GM21360 (cell line): ENCODE measurements at regions not wholly inside any gene's neighbourhood (a gene's known extent, or its start where the extent isn't known, plus 50 kb on each side); places are given as distances from the start of the nearest gene placed in this dataset.
"Not testable (repeated sequence)": the region's sequence is repeated elsewhere in the genome, so short reads cannot be mapped to it uniquely, and the experiment has no call there.

Experiments used
- ATAC-seq: cut with Tn5 transposase; IDR thresholded peaks from one replicate; pipeline ENCODE4 v1.9.1; 2021; ENCODE audit warnings: mild to moderate bottlenecking, moderate library complexity; ENCODE audit not compliant: unreplicated experiment

DNA sequence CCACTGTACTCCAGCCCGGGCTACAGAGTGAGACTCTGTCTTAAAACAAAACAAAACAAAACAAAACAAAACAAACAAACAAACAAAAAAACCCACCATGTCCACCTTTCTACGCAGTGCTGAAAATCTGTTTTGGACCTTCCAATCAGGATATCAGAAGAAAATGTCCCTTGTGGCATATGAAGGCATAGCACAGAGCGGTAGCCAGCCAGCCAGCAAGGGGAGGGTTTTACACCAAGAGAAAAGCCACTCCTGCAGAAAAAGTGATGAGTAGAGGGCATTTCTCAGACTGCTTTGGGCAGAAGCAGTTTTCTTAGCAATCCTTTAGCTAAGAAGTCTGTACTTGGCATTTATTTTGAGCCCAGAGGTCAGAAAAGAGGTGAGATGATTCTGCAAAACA, 612.2 kb downstream of the TYW1 start:
- ATAC-seq: no peak

DNA sequence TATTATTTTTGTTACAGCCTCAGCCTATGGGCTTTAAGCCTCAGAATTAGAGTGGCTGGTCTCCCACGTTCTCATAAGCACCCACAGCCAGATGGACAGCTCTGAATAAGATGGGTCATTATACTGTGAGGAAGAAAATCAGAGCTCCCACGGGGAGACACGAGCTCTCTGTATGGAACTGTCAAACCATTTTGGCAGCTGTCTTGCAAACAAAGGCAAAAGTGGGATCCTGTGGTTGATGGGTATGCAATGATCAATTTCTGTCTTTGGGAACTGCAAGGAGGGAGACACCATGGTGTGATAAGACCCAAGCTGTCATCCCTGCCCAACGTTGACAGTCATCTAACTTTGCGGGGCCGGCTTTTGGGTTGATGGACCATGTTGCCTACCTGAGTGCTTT, 614.3 kb downstream of the TYW1 start:
- no peak for ATAC-seq

DNA sequence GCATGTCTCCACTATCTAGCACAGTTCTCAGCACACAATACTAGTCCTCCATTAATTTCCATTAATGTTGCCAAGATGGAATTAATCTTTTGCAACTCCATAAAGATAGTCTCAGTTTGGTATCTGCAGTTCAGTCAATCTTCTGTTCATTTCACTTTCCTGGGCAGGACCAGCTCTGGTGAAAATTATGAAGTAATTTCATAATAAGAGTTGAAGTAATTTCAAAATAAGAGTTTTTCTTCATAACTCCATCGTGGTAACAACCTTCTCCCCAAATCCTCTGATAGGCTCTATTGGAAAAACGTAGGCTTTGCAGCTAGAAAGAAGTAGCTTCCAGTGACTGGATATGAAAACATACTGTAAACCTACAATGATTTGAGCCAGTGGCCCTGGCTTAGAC, 618.2 kb downstream of the TYW1 start:
- no peak for ATAC-seq

DNA sequence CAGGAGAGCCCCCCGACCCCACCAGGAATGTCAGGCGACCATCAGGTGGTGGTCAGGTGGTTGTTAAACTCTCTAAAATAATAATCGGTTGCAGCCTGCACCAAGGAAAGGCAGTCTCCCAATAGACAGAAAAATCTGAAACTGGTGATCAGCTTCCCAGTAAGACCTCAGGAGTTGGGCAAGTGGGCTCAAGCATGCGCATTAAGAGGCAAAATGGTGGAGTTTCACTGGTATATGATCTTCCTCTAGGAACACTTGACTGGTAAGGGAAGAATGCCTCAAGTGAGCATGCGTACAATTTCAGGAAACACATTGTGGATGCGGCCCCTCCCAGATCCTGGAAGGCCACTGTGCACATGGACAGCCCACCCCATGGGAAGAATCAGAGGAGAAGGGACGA, 619.9 kb downstream of the TYW1 start:
- ATAC-seq: no peak

DNA sequence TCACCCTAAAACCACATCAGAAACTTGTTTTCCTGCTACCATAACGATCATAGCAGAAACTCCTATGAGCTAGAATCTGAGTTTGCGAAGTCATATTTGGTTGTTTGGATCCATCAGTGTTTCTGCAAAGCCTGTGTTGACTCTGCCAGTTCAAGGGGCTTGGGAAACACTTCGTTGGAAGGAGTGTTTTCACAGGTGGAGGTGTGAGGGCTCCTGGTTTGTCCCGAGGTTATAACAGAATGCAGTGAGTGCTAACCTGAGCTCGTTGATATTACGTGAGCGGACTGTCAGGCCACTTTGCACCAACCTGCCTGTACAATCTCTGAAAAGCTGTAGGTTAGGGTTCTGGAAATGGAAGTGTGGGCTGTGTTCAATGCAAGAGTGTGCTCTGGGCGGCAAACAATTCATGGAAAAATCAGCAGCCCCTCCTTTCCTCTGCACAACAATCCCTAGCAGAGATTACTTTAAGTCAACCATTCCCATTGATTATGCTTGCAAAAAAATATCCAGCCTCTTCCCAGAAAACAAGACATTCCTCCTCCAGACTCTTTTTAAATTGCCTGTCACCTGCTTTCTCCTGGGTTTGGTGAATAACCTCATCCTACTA, 622.0 kb downstream of the TYW1 start:
- ATAC-seq: no peak

DNA sequence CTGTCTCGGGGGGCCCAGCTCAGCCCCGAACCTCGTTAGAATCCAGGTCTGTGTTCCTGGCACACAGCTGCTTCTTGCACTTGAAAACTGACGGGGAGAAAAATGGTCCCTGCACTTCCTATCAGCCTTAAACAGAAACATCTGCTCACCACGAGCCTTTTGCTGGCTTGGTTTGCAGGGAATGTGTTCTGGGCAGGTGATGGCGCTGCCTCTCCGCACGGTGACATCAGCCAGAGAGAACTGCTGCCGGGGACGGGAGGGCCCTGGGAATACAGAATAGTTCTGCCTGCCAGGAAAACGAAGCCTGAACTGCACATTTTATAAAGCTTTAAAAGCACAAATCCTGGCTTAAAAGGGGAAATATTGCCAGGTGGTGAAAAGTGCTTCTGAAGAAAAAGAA, 622.5 kb downstream of the TYW1 start:
- no peak for ATAC-seq

DNA sequence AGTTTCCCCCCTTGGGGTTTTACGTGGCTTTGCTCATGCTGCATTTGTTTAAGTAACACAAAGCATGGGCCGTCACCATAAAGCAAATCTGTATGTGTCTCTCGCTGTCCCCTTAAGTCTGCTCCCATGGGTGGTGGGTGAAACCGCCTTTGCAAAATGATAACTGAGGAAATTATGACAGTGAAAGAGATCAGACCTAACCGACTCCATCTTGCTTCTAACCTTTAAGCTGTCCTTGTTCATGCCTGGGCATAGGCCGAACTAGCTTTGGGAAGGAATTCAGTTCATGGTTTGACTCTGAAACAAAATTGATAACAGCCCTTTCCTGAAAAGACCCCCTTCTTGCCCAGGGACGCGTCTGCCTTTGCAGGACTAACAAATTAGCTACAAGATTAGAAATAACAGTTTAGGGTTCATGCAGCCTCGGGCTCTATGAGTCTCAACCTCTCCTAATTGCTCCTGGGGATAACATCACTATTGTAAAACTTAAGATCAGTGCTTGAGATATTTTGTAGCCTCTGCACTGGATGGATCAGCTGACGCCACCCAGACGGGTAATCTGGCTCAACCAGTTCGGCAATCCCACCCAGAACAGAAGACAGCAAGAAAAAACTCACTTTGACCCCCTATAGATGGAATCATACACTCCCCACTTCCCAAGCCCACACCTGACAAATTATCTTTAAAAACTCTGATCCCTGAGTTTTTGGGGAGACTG, 623.7 kb downstream of the TYW1 start:
- ATAC-seq: no peak

DNA sequence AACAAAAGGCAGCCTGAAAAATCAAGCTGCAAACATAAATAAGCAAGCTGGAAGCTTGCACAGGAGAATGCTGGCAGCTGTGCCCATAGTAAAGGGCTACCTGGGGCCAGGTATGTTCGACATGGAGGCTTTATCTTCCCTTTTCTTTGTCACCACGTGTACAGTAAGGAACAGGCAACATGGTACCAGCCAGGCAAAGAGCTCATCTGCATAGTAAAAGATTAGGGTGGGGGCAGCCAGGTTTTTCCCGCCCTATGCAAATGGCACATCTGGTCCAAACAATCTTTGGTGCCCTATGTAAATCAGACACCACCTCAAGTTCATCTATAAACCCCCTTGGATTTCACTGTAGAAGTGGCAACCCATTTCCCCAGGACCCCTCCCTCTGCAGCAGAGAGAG, 625.1 kb downstream of the TYW1 start:
- no peak for ATAC-seq

DNA sequence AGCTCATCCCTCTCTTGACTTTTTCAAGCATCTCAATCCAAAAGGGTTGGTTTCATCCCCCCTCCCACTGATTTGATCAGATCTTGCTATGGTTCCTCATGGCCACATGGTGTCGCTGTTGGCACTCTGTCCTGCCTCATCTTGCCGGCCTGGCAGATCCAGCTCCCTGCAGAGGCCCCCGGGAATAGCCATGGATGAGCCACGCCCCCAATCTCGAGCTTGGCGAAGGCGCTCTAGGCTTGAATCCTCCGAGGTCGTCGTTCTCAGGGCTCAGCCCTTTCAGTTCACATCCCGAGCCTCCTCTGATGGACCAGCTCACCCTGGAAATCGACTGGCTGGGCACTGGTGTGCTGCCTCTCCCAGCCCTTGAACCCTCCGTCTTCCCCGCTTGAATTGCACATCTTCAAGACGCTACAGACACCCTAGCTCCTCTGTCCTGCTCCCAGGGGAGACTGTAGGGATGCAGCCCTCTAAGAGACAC, 628.7 kb downstream of the TYW1 start:
- ATAC-seq: no peak

DNA sequence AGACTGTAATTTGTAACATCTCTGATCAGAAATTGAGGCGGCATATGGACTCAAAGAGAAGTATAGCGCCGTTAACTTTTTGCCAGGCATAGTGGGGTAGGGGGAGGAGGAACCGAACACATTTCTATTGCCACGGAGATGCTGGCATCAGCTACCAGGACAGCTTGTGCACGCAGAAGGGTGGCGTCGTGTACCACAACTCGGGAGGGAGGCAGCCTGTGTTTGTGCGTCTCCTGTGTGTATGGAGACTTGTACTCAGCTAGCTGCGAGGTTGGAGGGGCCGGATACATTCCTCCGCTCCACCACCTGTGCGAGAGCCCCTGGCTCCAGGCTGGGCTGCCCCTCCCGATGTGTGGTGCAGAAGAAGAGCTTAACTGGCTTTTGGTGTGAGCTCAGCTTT, 634.8 kb downstream of the TYW1 start:
- ATAC-seq: no peak

DNA sequence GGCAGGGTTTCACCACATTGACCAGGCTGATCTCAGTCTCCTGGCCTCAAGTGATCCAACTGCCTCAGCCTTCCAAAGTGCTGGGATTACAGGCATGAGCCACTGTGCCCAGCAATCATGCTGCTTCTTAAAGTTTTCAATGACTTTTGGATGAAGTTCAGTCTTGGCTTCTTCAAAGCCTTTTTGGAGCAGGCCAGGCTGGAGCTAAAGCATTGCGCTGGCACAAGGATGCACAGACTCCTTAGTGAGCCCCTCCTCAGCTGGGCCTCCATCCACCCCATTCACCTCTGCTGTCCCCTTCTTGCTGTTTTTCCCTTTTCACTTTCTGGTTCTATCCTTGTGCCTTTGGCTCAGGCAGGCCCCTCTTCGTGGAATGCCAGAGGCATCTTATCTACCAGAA, 638.6 kb downstream of the TYW1 start:
- no peak for ATAC-seq

DNA sequence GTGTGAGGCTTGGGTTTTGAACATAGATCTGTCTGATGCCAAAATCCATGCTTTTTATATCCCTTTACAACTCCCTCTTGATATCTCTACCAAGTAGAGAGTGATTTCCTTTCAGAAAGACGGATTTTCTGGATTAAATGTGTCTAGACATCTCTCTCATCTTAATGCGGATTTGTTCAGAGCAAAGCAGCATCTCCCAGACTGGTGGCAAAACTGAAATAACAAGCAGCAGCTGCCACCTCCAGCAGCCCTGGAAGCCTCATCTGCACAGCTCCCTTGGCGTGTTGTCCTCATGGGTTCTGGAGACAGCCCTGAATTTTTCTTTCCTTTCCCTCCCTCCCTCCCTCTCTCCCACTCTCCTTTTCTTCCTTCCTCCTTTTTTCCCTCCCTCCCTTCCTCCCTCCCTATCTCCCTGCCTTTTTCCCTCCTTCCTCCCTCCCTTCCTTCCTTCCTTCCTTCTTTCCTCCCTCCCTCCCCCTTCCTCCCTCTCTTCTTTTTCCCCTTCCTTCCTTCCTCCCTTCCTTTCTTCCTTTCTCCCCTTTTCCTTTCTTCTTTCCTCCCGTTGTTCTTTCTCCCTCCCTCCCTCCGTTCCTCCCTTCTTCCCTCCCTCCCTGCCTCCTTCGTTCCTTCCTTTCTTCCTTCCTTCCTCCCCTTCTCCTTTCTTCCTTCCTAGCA, 639.9 kb downstream of the TYW1 start:
- ATAC-seq: no peak

DNA sequence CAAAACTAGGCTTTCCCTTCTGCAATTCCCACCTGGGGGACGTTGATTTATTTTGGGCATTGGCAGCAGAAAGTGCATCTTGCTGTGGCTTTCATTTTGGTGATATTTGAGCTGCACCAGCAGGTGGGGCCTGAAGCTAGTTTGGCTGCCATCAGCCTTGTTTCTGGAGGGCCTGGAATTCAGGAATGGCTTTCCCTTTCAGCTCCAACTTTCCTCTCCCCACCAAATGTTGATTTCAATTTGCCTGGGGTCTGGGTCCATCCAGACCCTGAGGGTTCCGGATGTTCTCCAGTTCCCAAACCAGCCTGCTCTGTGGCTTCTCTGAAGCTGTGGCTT, 640.4 kb downstream of the TYW1 start:
- no peak for ATAC-seq

DNA sequence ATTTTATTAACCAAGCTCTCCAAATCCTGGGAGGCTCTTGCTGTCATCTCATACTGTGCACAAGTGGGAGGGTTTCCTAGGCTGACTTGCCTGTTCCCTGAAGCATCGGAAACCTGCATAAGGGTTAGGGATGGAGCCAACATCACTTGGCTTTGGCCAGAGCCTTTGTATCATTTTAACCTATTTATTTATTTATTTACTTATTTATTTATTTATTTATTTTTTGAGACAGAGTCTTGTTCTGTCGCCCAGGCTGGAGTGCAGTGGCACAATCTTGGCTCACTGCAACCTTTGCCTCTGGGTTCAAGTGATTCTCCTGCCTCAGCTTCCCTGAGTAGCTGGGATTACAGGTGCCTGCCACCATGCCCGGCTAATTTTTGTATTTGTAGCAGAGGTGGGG, 645.9 kb downstream of the TYW1 start:
- not testable (repeated sequence) for ATAC-seq

DNA sequence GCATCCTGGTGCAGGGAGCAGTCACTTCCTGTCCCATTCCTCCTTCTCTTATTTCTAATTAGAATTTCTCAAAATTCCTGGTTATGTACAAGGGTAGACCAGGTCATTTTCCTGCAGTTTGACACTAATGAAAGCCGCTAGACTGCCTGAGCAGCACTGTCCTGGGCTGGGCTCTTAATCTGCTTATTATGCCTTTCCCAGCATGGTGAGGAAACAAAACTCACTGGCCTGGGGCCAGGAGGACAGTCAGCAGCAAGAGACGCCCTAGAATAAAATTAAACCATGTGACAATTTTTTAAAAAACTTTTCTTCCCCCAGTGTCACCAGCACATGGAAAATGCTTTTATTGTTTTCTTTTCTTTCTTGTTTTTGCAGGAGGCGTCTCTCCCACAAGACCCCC, 647.5 kb downstream of the TYW1 start:
- no peak for ATAC-seq

DNA sequence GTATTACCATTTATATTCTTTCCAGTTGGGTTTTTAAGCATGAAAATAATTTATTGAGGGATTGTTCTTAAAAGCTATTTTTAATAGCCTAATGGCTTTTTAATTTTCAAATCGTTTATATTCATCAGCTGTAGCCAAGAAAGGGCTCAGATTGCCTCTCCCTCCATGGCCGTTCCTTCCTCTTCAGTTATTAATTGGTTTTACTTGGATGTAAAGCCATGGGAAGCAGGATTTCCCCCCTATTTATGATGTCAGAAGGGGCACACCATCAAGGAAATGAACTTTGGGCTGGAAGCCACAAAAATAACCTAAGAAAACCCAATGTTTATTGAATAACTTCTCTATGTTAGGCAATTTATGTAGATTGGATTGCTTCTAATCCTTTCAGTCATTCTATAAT, 656.3 kb downstream of the TYW1 start:
- no peak for ATAC-seq

DNA sequence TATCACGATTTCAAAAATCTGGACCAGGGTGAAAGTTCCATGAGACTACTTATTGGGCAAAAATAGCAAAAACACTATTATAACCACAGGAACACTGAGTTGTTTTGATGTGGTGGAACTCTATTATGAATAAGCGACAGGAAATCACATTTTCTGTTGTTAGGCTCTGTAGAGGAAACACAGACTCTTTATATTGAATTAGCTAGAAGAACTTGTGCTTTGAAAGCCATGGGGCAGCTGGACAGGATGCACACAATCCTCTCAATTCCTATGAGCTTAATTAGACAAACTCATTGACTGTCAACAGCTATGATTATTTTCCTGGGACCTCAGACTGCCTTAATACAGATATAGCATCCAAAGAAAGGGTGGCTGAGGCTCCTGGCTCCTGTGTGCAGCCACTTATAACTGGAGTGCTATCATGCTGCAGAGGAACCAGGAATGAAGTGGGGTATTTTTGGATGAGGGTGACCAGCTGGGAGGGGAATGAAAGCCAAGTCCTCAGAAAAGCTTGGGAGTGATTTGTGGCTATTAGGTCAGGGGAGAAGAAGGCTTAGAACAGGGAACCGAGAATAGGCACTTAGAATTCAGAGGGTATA, 657.3 kb downstream of the TYW1 start:
- ATAC-seq: no peak

DNA sequence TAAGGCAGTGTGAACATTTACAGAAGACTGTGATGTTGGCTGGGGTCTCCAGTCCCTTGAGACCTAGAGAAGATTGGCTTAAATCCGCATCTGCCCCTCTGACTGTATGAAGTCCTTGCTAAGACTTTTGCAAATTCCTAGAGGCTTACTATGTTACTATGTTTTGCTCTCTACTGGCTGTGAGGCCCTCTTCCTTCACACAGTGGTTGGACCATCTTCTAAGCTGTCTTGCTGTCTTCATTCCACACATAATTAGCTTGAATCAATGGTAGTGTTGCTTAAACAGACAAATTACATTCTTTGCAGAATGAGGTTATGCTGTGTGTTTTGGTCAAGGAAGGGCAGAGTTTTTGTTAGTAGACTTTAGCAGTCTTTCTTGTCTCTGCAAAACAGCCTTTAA, 658.0 kb downstream of the TYW1 start:
- ATAC-seq: no peak

DNA sequence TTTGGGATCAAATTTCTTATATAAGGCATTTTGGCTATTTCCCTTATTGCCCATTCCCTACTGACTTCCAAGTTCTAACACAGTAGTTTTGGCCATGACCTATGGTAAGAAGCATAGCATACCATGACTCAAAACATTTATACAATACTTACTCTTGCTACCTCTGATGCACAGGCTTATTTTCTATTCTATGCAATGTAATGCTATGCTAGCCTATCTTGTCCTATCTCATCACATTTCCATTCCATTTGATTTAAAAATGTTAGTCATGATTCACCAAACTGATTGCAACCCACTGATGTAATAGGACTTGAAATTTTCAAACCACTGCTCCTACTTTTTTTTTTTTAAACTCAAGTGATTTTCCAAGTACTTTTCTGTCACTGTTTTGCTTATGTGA, 658.5 kb downstream of the TYW1 start:
- no peak for ATAC-seq

DNA sequence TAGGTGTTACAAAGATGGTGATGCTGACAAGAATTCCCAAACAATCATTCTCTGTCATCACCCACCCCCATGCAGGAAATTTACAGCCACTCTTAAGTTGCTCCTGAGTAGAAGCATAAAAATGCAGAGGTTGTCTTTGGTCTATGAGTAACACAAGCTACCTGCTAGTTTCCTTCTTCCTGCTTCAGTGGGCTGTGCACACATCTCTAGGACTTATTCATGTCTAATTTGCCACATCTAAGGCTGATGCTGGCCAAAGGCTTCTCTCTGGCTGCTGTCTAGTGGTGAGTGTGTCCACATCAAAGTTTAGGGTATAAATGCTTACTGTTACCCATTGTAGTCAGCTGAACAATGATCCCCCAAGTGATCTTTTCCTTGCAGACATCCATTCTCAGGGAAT, 662.5 kb downstream of the TYW1 start:
- ATAC-seq: no peak

DNA sequence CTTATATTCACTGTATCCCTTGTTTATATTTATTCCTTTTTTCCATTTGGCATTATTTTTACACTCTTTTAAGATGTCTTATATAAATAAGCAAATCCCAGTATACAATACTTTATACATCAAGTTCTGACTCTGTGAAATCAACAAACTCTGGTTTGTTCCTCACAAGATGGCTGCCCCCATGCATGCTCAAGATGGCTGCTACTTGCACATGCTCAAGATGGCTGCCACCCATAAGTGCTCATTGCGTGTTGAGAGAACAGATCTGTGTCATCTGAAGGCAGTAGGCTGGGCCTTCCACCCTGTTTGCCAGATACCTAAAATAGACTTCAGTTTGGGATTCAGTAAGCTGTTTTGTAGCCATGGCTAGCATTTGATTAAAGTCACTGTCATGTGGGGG, 666.2 kb downstream of the TYW1 start:
- no peak for ATAC-seq

DNA sequence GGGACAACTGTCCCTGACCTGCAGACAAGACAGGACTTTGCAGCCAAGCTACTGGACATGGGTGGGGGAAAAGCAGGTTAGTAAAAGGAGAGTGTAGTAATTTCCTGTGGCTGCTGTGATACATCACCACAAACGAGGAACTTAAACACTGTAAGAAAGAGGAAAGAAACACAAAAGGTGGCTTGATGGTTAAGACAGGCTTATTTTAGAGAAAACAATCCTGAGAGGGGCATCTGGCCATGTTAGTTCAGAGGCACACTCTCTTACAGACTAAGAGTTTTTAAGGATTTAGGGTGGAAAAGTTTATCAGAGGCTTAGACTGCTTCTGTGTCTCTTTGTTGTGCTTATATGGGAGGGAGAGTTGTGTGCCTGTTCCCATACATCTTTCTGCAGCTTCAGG, 667.0 kb downstream of the TYW1 start:
- no peak for ATAC-seq
